Right lung (tissue), 2 donors: ENCODE measurements at regions not wholly inside any gene's neighbourhood (a gene's known extent, or its start where the extent isn't known, plus 50 kb on each side); places are given as distances from the start of the nearest gene placed in this dataset.

Experiments used
- DNase-seq, 2 donors: peaks; one replicate each; pipeline ENCODE4 v3.0.0-alpha.2; 2013

DNA sequence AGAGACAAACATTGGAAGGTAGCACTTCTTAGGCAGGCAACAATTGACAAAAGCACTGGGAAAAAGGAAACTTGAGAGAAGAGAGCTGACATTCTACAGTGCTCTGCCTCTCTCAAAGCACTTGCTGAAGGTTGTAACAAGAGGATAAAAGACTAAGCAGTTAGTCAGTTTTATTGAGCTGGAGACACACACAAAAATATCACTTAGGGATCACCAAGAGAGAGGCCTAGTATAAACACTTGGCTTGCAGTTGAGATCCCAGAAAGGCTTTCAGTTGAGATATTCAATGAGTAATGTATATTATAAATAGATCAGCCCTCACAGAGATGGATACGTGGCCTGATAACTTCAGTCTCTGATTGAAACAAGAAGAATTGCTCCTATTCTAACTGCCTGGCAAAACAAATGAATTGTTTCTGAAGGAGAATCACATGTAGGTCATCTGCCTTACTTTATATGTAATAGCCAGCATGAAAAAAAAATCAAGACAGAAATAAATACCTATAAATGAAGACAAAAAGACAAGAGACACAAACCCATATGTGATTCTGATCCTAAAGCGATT lies 747.2 kb upstream of the MAN1A1 start:
- DNase-seq, result no peak

DNA sequence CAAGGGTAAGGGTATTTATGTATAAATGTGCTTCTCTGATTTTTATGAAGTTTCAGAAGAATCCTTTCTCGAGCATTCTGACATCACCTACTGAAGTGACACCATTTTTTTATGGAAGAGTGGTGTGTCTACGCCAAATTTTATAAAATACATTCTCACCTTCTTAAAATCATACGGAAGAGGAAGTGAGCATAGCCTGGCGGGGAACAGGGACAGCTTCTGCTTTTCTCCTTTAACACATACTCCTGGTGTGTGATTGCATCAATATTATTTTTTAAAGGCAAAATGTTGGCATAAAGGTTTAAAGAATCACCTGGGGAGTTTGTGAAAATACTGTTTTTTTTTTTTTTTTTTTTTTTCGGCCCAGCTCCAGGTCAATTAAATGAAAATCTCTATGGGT lies 733.6 kb upstream of the MAN1A1 start:
- no peak for DNase-seq

DNA sequence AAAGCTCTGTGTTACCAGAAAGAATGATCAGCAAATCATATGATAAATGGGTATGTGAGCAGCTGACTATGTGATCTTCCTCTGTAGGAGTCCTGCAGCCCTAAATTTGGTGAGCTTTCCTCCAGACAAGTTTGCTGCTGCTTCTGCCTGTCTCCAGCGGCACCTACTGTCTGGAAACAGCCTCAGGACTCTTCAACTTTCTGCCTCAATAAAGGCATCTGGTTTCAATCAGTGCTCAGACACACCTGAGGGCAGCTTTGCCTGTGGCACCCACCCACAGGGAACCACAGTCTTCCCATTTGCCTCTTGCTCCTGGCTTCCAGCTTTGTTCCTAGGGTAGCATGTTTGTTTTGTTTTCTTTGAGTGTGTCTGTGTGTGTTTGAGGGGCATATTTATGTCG lies 727.9 kb upstream of the MAN1A1 start:
- no peak for DNase-seq

DNA sequence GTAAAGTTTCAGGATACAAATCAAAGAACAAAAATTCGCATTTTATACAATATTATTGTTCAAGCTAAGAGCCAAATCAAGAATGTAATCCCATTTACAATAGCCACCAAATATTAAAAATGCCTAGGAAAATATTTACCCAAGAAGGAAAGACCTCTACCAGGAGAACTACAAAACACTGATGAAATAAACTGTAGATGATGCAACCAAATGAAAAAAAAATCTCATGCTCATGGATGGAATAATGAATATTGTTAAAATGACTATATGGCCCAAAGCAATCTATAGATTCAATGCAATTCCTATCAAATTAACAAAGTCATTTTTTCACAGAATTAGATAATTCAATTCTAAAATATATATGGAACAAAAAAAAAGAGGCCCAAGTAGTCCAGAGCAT lies 708.8 kb upstream of the MAN1A1 start:
- DNase-seq, result no peak

DNA sequence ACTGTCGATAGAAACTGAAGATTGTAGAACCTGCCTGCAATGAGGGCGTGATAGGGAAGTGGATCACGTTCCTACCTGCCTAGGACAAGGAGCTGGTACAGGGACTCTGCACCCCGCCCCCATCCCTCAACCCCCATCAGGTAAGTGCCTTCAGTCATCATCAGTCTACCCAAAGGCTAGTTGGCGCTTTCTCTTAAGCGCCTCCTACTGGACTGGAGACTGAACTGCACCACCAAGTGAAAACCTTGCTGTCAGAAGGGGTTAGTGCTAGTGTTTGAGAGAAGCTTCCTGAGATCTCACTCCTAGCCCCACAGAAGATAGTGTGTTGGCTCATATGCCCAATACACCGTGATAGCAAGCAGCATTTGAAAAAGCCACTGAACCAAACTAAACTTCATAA lies 706.5 kb upstream of the MAN1A1 start:
- no peak for DNase-seq

DNA sequence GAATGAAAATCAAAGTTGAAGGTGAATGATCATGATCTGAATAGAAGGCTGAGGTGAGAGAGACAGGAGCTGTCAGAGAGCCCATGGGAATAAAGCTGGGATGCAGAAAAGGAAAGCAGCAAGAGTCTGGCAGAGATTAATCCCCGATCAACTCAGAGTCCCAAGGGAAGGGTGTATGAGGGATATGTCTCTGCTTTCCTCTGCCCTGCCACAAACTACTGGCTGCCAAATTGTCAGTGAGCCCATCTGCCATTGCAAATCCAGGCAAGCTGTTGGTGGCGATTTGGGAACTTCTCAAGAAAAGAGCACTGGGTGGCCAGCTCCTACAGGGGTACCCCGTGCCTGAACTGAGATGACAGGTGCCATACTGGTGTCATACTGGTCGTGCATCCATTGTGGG lies 705.5 kb upstream of the MAN1A1 start:
- DNase-seq, result no peak

DNA sequence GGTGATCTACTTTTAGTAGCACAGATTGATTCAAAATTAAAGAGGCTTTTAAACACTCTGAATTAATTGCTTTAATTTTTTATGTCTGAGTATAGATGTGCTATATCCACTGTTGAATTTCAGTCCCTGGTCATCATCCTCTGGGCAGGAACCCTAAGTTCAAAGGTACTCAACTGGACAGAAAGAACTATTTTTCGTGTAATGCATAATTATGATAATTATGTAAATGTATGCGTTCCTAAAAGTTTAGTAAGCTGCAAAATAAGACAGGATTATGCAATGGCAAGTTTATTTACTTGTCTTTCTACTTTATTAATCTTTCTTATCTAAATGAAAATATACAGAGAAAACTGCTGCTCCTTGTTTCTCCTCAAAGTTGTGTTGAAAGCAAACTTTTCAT lies 690.1 kb upstream of the MAN1A1 start:
- DNase-seq, result no peak

DNA sequence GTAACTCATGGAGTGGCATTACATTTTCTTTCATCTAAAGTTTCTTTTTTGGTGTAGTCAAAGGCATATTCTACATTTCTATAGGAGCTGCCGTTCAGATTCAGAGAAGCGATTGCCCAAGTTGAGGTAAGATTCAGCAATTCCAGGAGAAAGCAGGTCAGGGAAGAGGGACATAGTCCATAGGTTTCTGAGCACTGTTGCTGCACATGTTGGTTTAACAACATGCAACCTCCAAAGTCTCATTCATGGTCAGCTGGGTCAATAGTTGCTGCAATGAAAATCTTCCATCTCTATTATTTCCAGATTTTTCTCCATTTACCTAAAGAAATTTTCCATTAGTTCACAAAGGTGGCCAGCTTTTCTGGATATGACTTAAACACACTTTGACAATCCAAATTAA lies 682.3 kb upstream of the MAN1A1 start:
- no peak for DNase-seq

DNA sequence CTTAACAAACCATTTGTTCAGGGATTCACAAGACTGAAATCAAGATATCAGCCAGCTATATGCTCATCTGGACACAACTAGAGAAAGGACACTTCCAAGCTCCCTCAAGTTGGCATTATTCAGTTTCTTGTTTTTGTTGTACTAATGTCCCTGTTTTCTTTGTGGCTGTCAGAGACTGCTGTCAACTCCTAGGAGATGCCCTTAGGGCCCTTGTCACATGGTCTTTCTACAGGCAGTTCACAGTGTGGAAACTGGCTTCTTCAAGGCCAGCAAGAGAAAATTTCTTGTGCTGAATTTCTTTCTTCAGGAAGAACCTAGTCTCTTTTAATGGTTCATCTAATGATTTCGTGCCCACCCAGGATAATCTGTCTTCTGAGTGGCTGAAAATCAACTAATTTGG lies 677.2 kb upstream of the MAN1A1 start:
- no peak for DNase-seq

DNA sequence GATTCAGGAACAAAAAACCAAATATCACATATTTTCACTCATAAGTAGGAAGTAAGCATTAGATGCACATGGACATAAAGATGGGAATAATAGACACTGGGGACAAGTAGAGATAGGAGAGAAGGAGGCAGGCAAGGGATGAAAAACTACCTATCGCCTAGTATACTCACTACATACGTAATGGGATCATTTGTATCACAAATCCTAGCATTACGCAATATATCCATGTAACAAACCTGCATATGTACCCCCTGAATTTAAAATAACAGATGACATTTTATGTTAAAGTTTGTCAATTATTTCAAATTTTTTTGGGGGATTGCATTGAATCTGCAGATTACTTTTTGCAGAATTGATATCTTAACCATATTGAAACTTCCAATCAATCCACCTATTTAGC lies 660.5 kb upstream of the MAN1A1 start:
- DNase-seq, result no peak

DNA sequence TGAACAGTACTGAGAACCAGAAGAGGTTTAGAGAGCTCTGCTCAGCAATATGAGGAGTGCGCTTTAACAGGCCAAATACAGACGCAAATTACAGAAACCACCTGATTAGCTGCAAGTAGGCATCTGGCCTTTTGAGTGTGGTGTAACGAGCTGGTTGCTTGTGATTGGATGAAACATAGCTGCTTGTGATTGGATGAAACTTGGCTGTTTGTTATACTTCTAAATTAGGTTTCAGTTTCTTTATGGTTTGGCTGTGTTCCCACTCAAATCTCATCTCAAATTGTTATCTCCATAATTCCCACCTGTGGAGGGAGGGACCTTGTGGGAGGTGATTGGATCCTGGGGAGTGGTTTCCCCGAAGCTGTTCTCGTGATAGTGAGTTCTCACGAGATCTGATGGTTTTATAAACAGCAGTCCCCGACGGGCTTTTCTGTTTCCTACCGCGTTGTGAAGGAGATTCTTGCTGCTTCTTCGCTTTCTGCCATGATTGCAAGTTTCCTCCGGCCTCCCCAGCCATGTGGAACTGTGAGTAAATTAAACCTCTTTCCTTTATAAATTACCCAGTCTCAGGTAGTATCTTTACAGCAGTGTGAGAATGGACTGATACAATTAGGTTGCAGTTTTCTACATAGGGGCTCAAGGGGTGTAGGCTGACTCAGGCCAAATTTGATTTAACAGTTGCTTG lies 655.9 kb upstream of the MAN1A1 start:
- no peak for DNase-seq

DNA sequence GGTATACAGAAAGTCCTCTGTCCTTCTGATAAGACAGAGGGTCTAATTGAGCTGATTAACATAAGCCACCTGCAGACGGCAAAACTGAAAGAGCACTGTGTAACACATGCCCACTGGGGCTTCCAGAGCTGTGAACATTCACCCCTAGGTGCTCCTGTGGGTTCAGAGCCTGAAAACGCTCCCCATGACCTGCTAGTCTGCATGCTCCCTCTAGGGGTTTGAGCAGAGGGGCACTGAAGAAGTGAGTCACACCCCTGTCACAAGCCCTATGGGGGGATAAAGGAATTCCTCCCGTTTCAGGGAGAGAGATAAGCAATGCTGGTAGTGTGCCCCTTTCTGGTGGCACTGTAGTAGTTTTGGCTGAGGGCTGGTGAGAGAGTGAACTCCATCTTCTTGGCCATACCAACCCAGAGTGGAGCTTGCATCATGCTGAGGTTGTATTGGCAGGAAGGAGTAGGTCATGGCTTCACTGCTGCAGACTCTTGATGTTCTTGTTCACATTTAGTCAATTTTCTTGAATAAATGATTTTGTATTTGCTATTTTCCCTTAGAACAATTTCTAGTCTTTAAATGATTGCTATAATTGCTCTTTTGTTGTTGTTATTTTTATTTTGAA lies 637.5 kb upstream of the MAN1A1 start:
- DNase-seq, result no peak

DNA sequence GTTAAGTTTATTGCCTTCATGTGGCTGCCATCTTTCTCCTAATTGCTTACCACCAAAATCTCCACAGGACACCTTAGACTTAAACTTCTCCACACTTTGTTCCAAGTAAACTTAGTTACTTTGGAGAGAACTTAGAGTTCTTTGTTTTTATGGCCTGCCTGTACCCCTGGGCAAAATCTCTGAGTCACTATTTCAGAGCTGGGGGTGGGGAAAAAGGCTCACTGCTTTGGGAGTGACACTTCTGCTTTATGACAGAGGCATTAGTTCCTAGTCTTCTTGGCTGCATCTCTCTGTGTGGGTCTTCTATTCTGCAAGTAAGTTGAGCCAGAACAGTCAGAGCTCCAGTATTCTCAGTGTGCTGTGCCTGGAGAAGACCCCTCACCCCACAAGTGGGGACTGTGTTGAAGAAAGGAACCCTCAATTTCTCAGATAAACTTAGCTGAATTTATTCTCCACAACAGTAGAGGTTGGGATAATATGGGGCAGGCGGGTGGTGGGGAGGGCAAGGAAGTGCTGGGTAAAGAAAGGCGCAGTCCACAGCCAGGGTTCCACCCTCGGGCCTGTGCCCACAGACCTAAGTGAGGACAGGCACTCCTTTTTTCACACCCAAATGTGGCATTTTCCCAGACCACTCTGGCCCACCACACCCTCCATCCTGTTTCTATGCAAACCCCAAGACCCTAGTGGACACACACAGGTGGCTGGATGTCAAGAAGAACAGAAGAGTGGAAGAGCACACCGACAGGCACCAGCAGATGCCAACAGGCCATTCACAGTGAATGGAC lies 636.6 kb upstream of the MAN1A1 start:
- no peak for DNase-seq

DNA sequence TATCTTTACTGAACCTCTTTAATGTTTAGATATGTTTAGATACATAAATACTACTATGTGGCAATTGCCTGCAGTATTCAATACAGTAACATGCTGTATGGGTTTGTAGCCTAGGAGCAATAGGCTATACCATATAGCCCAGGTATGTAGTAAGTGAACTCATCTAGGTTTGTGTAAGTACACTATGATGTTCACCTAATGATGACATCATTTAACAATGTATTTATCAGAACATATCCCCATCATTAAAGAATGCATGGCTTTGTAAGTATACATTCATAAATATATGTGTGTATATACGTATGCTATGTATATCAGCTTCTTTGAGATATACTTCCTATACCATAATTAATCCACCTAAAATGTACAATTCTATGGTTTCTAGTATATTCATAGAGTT lies 631.2 kb upstream of the MAN1A1 start:
- no peak for DNase-seq

DNA sequence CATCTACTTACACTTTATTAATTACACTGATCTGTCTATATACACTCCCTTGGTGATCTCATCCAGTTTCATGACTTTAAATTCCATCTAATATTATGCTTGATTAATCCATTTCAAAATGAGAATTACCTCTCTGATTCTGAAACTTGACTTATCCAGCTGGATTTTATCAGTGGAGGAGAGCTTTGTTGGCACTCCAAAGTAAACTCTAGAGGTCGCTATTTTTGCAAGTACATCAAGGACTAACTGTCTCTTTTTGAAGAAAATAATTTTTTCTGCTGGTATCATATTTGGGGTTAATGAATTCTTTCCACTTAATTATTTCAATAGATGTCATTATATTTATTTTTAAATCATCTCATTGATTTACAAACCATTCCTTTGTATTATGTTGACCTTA lies 630.3 kb upstream of the MAN1A1 start:
- DNase-seq, result no peak

DNA sequence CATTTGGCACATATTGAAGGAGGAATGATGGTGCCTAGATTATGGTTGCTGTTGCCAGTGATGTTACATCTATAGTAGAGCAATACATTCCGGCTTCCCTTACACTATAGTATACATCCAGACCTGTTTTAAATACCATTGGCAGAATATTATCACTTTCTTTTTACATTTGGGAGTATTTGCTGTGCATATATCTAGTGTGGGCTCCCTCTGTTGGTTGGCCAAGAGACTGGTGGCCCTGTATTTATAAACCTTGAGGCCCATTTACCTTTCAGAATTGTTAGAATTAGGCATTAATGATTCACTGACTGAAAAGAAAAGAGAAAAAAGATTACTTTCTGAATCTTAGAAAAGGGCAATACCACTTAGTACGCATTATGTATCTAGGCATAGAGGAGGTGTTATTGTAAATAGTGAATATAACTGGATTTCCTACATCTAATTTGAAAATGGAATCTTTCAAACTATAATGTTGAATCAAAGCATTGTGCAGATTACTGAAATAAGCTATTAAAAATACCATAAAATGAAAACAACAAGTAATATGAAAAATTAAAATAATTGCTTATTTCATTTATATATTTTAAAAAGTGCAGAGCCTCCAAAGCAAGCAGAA lies 628.8 kb upstream of the MAN1A1 start:
- peak in 1 of 2 donors; percentile 5 for DNase-seq

DNA sequence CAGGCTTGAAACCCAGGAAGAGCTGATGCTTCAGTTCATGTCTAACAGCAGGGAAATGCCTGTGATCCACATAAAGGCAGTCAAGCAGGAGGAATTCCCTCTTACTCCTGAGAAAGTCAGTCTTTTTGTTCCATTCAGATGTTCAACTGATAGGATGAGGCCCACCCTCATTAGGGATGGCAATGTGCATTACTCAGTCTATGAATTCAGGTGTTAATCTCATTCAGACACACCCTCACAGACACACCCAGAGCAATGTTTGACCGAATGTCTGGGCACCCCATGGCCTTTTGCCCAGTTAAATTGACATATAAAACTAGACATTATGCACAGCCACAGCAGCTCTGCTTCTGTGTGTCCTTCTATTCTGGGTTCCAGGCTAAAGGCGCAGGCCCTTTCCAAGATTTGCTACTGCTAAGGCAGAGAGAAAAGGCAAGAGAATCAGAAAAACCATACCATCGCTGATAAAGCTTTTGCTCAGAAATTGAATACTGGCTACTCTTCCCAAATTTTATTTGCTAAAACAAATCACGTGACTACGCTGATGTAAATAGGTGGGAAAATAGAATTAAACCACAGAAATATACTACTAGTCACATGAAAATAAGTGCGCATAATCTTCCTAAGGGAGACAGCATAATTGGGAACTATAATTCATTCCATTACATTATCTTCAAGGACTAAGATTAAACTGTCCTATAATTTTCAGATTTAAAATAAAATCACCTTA lies 625.0 kb upstream of the MAN1A1 start:
- no peak for DNase-seq

DNA sequence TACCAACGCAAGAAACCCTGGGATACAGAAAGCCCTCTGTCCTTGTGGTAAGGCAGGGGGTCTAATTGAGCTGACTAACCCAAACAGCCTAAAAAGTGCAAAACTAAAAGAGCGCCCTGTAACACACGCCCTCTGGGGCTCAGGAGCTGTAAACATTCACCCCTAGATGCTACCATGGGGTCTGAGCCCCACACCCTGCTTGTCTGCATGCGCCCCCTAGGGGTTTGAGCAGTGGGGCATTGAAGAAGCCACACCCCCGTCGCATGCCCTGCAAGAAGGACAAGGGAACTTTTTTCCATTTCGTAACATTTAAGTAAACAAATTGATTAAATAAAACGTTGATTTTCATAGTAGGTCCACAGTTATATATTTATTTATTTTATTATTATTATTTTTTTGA lies 616.9 kb upstream of the MAN1A1 start:
- DNase-seq, result no peak

DNA sequence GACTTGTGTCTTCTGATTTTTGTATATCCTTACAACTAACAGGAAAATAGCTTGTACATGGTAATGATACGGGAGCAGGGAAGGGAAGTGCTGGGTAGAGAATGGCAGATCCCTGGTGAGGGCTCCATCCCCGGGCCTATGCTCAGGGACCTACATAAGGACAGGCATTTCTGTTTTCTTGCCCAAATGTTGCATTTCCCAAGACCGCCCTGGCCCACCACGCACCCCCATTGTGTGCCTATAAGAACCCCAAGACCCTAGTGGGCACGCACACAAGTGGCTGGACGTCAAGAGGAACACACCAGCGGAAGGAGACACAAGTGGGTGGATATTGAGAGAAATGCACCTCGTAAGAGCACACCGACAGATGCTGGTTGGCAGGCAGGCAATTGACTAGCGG lies 616.3 kb upstream of the MAN1A1 start:
- no peak for DNase-seq

DNA sequence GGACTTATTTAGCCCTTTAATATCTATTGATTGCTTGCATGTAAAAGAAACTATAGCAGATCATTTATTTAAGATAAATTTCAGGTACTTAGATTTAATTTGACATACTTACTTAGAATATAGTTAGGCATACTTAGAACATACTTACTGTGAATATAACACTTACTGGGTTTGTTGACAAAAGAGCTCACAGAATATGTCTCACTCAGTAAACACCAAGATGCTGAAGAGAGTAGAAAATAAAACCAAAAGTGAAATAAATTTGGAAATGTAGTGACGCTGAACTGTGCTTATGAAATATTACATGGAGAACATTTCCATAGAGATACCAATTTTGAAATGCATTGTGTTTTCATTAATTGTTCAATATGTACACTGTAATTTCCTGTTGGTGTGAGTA lies 615.4 kb upstream of the MAN1A1 start:
- no peak for DNase-seq

DNA sequence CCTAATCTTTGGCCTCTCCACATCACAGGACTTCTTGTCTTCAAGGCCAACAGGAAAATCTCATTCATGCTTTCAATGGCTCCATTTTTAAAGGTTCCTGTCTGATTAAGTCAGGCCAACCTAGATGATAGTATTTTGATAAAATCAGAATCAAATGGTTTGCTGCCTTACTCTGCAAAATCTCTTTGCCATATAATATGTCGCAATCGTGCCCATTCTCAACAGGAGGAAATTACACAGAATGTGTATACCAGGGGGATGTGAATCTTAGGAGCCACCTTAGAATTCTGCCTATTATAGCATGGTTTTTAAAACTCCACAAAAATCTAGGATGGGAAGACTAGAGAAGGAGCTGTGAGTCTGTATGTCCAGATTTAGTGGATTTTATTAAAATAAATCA lies 612.9 kb upstream of the MAN1A1 start:
- no peak for DNase-seq

DNA sequence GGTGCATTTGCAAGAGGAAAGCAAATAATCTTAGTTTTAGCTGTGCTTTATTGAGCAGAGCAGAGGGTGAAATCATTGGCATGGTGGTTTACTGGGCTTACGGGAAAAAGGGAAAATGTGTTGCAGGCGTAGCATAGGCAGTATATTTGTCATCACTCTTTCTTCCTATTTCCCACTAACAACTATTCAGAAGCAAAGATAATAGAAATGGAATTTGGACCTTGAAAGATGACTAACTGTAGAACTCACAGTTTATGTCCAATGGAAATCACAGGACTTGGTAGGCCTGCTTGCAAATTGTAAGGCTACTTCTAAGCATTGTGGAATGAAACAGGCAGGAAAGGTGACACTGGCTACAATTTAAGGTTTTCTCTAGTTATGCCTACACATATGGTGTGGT lies 611.9 kb upstream of the MAN1A1 start:
- no peak for DNase-seq
